H1 (cell line): ENCODE measurements at regions not wholly inside any gene's neighbourhood (a gene's known extent, or its start where the extent isn't known, plus 50 kb on each side); places are given as distances from the start of the nearest gene placed in this dataset.

Experiments
- ATF3 ChIP-seq: IDR thresholded peaks from 2 replicates; pipeline ENCODE4 v1.6.1; 2011; ENCODE audit warnings: low read depth, mild to moderate bottlenecking, low read length; ENCODE audit not compliant: insufficient read depth
- EGR1 ChIP-seq: IDR thresholded peaks from 2 replicates; pipeline ENCODE4 v1.6.1; 2011; ENCODE audit warnings: low read depth, low read length, borderline replicate concordance
- EZH2 ChIP-seq: fragments of 200-600 bp; sonication (generic); IDR thresholded peaks from 2 replicates; pipeline ENCODE4 v1.7.1; 2012; ENCODE audit warnings: low read depth, mild to moderate bottlenecking, moderate library complexity, low read length, inconsistent platforms; ENCODE audit not compliant: severe bottlenecking
- POLR2A ChIP-seq, 2 experiments: IDR thresholded peaks; 1 replicate in 1 of 2; 2 replicates in 1 of 2; pipeline ENCODE4 v1.6.1; 2011; ENCODE audit warnings: low read depth in 2 of 2, low read length in 2 of 2, mild to moderate bottlenecking in 2 of 2; ENCODE audit errors: control extremely low read depth in 1 of 2
- POLR2AphosphoS5 ChIP-seq: IDR thresholded peaks from 2 replicates; pipeline ENCODE4 v1.6.1; 2011; ENCODE audit warnings: low read depth, low read length
- SP4 ChIP-seq: IDR thresholded peaks from 2 replicates; pipeline ENCODE4 v1.6.1; 2012; ENCODE audit warnings: low read length, inconsistent platforms
- SUZ12 ChIP-seq: fragments of 200-600 bp; sonication (generic); IDR thresholded peaks from 2 replicates; pipeline ENCODE4 v1.6.1; 2012; ENCODE audit warnings: mild to moderate bottlenecking, inconsistent platforms, low read length, moderate library complexity, mixed read lengths
- TCF12 ChIP-seq: IDR thresholded peaks from 2 replicates; pipeline ENCODE4 v1.6.1; 2011; ENCODE audit warnings: low read depth, mild to moderate bottlenecking, low read length
- TF ChIP-seq, protein P1 (sequence below), 3 experiments: IDR thresholded peaks; 1 replicate in 2 of 3; 2 replicates in 1 of 3; pipeline versions ENCODE4 v1.5.1 to v1.6.1; 2011; ENCODE audit warnings: low read length in 3 of 3, mild to moderate bottlenecking in 3 of 3, inconsistent platforms in 2 of 3, low read depth in 1 of 3, moderate library complexity in 1 of 3; ENCODE audit not compliant: insufficient read depth in 1 of 3; ENCODE audit errors: control extremely low read depth in 1 of 3

DNA sequence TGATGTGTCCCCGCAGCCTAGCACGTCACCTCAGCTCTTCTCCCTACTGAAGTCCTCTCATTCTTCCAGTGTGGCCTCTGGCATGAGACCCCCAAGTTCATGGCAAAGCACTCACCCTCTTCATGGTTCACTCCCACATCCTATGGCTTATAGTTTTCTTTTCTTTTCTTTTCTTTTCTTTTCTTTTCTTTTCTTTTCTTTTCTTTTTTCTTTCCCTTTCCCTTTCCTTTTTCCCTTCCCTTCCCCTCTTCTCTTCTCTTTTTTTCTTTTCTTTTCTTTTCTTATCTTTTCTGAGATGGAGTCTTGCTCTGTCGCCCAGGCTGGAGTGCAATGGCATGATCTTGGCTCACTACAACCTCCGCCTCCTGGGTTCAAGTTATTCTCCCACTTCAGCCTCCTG lies 58.4 kb upstream of the NLRP1 start:
- TF ChIP-seq ATF3 (no peak), POLR2A (IDR thresholded peaks at IDR 0.05; ENCODE audit: control extremely low read depth in 1 of 2, low read depth in 2 of 2, low read length in 2 of 2) (no peak), POLR2AphosphoS5 (no peak), EZH2 (no peak), SP4 (no peak), TCF12 (no peak), EGR1 (no peak), SUZ12 (no peak)
- TF ChIP-seq, protein P1, sequence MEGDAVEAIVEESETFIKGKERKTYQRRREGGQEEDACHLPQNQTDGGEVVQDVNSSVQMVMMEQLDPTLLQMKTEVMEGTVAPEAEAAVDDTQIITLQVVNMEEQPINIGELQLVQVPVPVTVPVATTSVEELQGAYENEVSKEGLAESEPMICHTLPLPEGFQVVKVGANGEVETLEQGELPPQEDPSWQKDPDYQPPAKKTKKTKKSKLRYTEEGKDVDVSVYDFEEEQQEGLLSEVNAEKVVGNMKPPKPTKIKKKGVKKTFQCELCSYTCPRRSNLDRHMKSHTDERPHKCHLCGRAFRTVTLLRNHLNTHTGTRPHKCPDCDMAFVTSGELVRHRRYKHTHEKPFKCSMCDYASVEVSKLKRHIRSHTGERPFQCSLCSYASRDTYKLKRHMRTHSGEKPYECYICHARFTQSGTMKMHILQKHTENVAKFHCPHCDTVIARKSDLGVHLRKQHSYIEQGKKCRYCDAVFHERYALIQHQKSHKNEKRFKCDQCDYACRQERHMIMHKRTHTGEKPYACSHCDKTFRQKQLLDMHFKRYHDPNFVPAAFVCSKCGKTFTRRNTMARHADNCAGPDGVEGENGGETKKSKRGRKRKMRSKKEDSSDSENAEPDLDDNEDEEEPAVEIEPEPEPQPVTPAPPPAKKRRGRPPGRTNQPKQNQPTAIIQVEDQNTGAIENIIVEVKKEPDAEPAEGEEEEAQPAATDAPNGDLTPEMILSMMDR (IDR thresholded peaks at IDR 0.05; ENCODE audit: control extremely low read depth in 1 of 3, insufficient read depth in 1 of 3, low read depth in 1 of 3, low read length in 3 of 3): no peak
